ENCODE measurements at regions not wholly inside any gene's neighbourhood (a gene's known extent, or its start where the extent isn't known, plus 50 kb on each side); places are given as distances from the start of the nearest gene placed in this dataset.
"Not testable (repeated sequence)": the region's sequence is repeated elsewhere in the genome, so short reads cannot be mapped to it uniquely, and the experiment has no call there.

DNA sequence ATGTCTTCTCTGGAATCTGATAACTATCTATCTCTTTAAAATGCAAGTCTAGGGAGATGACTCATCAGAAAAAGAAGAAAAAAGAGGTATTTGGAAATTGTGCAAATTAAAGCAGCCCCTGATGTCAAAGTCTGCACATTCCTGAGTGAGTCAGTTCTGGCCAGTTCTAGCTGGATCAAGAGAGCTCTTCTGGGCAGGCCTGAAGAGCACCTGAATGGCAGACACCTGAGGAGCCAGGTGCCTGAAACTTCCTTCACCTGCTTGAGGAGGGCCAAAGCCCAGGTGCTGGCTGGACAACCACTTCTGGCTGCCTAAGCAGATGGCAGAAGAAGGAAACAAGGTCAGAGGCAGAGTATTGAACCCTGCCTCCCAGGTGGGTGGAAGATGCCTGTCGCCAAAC, 1575.4 kb downstream of the RPIA start:
- H3K9ac ChIP-seq (ENCODE audit: low read depth, low read length); H3K4me3 ChIP-seq (ENCODE audit: low read depth, low read length); H3K27me3 ChIP-seq (ENCODE audit: control insufficient read depth, insufficient read depth, low read length); H3K36me3 ChIP-seq (ENCODE audit: control insufficient read depth, insufficient read depth, low read length); H3K4me1 ChIP-seq (ENCODE audit: control insufficient read depth, insufficient read depth, low read length); H3K9me3 ChIP-seq (ENCODE audit: control insufficient read depth, insufficient read depth, low read length): not testable (repeated sequence)

DNA sequence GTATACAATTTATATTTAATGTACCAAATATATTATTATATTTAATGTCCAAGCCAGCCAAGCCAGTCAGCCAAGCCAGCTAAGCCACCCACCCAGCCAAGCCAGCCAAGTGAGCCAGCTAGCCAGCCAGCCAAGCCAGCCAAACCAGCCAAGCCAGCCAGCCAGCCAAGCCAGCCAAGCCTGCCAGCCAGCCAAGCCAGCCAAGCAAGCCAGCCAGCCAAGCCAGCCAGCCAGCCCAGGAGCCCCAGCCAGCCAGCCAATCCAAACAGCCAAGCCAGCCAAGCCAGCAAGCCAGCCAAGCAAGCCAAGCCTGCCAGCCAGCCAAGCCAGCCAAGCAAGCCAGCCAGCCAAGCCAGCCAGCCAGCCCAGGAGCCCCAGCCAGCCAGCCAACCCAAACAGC, 1596.3 kb downstream of the RPIA start:
- H3K27me3 ChIP-seq (ENCODE audit: control insufficient read depth, insufficient read depth, low read length); H3K4me3 ChIP-seq (ENCODE audit: low read depth, low read length); H3K9ac ChIP-seq (ENCODE audit: low read depth, low read length); H3K9me3 ChIP-seq (ENCODE audit: control insufficient read depth, insufficient read depth, low read length); H3K4me1 ChIP-seq (ENCODE audit: control insufficient read depth, insufficient read depth, low read length); H3K36me3 ChIP-seq (ENCODE audit: control insufficient read depth, insufficient read depth, low read length): not testable (repeated sequence)

GRCh38 chr2:90288396-90288795, 1596.9 kb downstream of the RPIA start:
- not testable (repeated sequence) for H3K9ac ChIP-seq (ENCODE audit: low read depth, low read length); H3K36me3 ChIP-seq (ENCODE audit: control insufficient read depth, insufficient read depth, low read length); H3K9me3 ChIP-seq (ENCODE audit: control insufficient read depth, insufficient read depth, low read length); H3K27me3 ChIP-seq (ENCODE audit: control insufficient read depth, insufficient read depth, low read length); H3K4me1 ChIP-seq (ENCODE audit: control insufficient read depth, insufficient read depth, low read length); H3K4me3 ChIP-seq (ENCODE audit: low read depth, low read length)

- not testable (repeated sequence) for H3K9ac ChIP-seq (ENCODE audit: low read depth, low read length); H3K9me3 ChIP-seq (ENCODE audit: control insufficient read depth, insufficient read depth, low read length); H3K36me3 ChIP-seq (ENCODE audit: control insufficient read depth, insufficient read depth, low read length); H3K27me3 ChIP-seq (ENCODE audit: control insufficient read depth, insufficient read depth, low read length); H3K4me3 ChIP-seq (ENCODE audit: low read depth, low read length); H3K4me1 ChIP-seq (ENCODE audit: control insufficient read depth, insufficient read depth, low read length)
Observed at GRCh38 chr2:90289291-90289980, 1598.0 kb downstream of the RPIA start.

DNA sequence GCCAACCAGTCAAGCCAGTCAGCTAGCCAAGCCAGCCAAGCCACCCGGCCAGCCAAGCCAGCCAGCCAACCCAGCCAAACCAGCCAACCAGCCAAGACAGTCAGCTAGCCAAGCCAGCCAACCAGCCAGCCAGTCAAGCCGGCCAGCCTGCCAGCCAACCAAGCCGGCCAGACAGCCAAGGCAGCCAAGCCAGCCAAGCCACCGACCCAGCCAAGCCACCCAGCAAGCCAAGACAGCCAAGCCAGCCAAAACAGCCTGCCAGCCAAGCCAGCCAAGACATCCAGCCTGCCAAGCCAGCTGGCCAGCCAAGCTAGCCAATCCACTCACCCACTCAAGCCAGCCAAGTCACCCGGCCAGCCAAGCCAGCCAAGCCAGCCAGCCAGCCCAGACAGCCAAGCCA, 1599.2 kb downstream of the RPIA start:
- H3K4me3 ChIP-seq (ENCODE audit: low read depth, low read length); H3K27me3 ChIP-seq (ENCODE audit: control insufficient read depth, insufficient read depth, low read length); H3K4me1 ChIP-seq (ENCODE audit: control insufficient read depth, insufficient read depth, low read length); H3K9ac ChIP-seq (ENCODE audit: low read depth, low read length); H3K36me3 ChIP-seq (ENCODE audit: control insufficient read depth, insufficient read depth, low read length); H3K9me3 ChIP-seq (ENCODE audit: control insufficient read depth, insufficient read depth, low read length): not testable (repeated sequence)

DNA sequence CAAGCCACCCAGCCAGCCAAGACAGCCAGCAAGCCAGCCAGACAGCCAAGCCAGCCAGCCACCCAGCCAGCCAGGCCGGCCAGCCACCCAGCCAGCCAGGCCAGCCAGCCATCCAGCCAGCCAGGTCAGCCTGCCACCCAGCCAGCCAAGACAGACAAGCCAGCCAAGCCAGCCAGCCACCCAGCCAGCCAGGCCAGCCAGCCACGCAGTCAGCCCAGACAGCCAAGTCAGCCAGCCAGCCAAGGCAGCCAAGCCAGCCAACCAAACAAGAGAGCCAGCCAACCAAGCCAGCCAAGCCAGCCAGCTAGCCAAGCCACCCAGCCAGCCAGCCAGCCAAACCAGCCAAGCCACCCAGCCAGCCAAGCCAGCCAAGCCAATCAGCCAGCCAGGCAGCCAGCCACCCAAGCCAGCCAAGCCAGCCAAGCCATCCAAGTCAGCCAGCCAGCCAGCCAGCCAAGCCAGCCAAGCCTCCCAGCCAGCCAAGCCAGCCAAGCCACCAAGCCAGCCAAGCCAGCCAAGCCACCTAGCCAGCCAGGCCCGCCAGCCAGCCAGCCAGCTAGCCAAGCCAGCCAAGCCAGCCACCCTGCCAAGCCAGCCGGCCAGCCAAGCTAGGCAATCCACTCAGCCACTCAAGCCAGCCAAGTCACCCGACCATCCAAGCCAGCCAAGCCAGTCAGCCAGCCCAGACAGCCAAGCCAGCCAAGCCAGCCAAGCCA, 1599.9 kb downstream of the RPIA start:
- not testable (repeated sequence) for H3K4me1 ChIP-seq (ENCODE audit: control insufficient read depth, insufficient read depth, low read length)

GRCh38 chr2:90291934-90292333, 1600.5 kb downstream of the RPIA start:
- not testable (repeated sequence) for H3K36me3 ChIP-seq (ENCODE audit: control insufficient read depth, insufficient read depth, low read length); H3K9me3 ChIP-seq (ENCODE audit: control insufficient read depth, insufficient read depth, low read length); H3K9ac ChIP-seq (ENCODE audit: low read depth, low read length)

More for the DNA sequence above, 1599.9 kb downstream of the RPIA start:
- not testable (repeated sequence) for H3K9me3 ChIP-seq (ENCODE audit: control insufficient read depth, insufficient read depth, low read length); H3K9ac ChIP-seq (ENCODE audit: low read depth, low read length); H3K36me3 ChIP-seq (ENCODE audit: control insufficient read depth, insufficient read depth, low read length); H3K4me3 ChIP-seq (ENCODE audit: low read depth, low read length); H3K27me3 ChIP-seq (ENCODE audit: control insufficient read depth, insufficient read depth, low read length)

DNA sequence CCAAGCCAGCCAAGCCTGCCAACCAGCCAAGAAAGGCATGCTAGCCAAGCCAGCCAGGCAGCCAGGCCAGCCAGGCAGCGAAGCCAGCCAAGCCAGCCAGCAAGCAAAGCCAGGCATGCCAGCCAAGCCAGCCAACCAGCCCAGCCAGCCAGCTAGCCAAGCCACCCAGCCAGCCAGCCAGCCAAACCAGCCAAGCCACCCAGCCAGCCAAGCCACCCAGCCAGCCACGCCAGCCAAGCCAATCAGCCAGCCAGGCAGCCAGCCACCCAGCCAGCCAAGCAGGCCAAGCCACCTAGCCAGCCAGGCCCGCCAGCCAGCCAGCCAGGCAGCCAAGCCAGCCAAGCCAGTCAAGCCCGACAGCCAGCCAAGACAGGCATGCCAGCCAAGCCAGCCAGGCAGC, 1601.0 kb downstream of the RPIA start:
- not testable (repeated sequence) for H3K36me3 ChIP-seq (ENCODE audit: control insufficient read depth, insufficient read depth, low read length); H3K9me3 ChIP-seq (ENCODE audit: control insufficient read depth, insufficient read depth, low read length); H3K4me1 ChIP-seq (ENCODE audit: control insufficient read depth, insufficient read depth, low read length); H3K27me3 ChIP-seq (ENCODE audit: control insufficient read depth, insufficient read depth, low read length); H3K9ac ChIP-seq (ENCODE audit: low read depth, low read length); H3K4me3 ChIP-seq (ENCODE audit: low read depth, low read length)

More at GRCh38 chr2:90291934-90292333, 1600.5 kb downstream of the RPIA start:
- not testable (repeated sequence) for H3K4me1 ChIP-seq (ENCODE audit: control insufficient read depth, insufficient read depth, low read length); H3K27me3 ChIP-seq (ENCODE audit: control insufficient read depth, insufficient read depth, low read length); H3K4me3 ChIP-seq (ENCODE audit: low read depth, low read length)

- not testable (repeated sequence) for H3K36me3 ChIP-seq (ENCODE audit: control insufficient read depth, insufficient read depth, low read length); H3K9me3 ChIP-seq (ENCODE audit: control insufficient read depth, insufficient read depth, low read length)
Observed at GRCh38 chr2:90293224-90293623, 1601.8 kb downstream of the RPIA start.

GRCh38 chr2:90293806-90294205, 1602.3 kb downstream of the RPIA start:
- H3K9ac ChIP-seq (ENCODE audit: low read depth, low read length); H3K9me3 ChIP-seq (ENCODE audit: control insufficient read depth, insufficient read depth, low read length); H3K4me1 ChIP-seq (ENCODE audit: control insufficient read depth, insufficient read depth, low read length); H3K4me3 ChIP-seq (ENCODE audit: low read depth, low read length); H3K27me3 ChIP-seq (ENCODE audit: control insufficient read depth, insufficient read depth, low read length); H3K36me3 ChIP-seq (ENCODE audit: control insufficient read depth, insufficient read depth, low read length): not testable (repeated sequence)

More at GRCh38 chr2:90293224-90293623, 1601.8 kb downstream of the RPIA start:
- not testable (repeated sequence) for H3K4me1 ChIP-seq (ENCODE audit: control insufficient read depth, insufficient read depth, low read length); H3K9ac ChIP-seq (ENCODE audit: low read depth, low read length); H3K4me3 ChIP-seq (ENCODE audit: low read depth, low read length); H3K27me3 ChIP-seq (ENCODE audit: control insufficient read depth, insufficient read depth, low read length)

DNA sequence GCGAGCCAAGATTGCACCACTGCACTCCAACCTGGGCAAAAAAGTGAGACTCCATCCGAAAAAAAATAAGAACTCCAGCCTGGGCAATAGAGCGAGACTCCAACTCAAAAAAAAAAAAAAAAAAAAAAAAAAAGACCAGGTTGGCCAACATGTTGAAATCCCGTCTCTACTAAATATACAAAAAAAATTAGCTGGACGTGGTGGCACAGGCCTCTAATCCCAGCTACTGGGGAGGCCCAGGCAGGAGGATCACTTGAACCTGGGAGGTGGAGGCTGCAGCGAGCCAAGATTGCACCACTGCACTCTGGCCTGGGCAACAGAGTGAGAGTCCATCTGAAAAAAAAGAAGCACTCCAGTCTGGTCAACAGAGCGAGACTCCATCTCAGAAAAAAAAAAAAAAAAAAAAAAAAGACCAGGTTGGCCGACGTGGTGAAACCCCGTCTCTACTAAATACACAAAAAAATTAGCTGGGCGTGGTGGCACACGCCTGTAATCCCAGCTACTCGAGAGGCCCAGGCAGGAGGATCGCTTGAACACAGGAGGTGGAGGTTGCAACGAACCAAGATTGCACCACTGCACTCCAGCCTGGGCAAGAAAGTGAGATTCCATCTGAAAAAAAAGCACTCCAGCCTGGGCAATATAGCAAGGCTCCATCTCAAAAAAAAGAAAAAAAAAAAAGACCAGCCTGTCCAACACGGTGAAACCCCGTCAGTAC, 1603.7 kb downstream of the RPIA start:
- H3K4me1 ChIP-seq (ENCODE audit: control insufficient read depth, insufficient read depth, low read length); H3K36me3 ChIP-seq (ENCODE audit: control insufficient read depth, insufficient read depth, low read length); H3K9me3 ChIP-seq (ENCODE audit: control insufficient read depth, insufficient read depth, low read length); H3K9ac ChIP-seq (ENCODE audit: low read depth, low read length); H3K4me3 ChIP-seq (ENCODE audit: low read depth, low read length); H3K27me3 ChIP-seq (ENCODE audit: control insufficient read depth, insufficient read depth, low read length): not testable (repeated sequence)

- not testable (repeated sequence) for H3K36me3 ChIP-seq (ENCODE audit: control insufficient read depth, insufficient read depth, low read length); H3K27me3 ChIP-seq (ENCODE audit: control insufficient read depth, insufficient read depth, low read length); H3K9ac ChIP-seq (ENCODE audit: low read depth, low read length); H3K4me1 ChIP-seq (ENCODE audit: control insufficient read depth, insufficient read depth, low read length); H3K9me3 ChIP-seq (ENCODE audit: control insufficient read depth, insufficient read depth, low read length); H3K4me3 ChIP-seq (ENCODE audit: low read depth, low read length)
Observed at GRCh38 chr2:90296484-90296777, 1605.0 kb downstream of the RPIA start.

Measured in iPS-15b (cell line).